ENCODE measurements at regions not wholly inside any gene's neighbourhood (a gene's known extent, or its start where the extent isn't known, plus 50 kb on each side); places are given as distances from the start of the nearest gene placed in this dataset.

DNA sequence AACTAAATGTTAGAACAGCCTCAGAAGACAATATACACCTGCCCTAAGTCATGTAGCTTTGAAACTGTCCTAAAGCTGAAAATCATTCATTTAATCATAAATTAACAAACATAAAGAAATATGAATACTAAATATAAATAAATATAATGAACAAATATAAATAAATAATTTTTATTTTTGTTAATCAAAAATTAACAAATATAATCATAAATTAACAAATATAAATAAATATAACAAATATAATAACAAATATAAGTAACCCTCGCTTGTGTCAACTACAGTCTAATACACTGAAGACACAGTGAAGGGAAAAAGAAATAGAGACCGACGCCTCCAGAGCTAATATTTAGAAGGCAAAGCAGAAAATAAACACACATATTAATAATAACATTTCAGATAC, 527.3 kb downstream of the CYLC2 start:
- TF ChIP-seq POLR2AphosphoS5 (IDR thresholded peaks at IDR 0.05; ENCODE audit: insufficient read depth, low read depth, low read length), result no peak
- TF ChIP-seq, protein P1, sequence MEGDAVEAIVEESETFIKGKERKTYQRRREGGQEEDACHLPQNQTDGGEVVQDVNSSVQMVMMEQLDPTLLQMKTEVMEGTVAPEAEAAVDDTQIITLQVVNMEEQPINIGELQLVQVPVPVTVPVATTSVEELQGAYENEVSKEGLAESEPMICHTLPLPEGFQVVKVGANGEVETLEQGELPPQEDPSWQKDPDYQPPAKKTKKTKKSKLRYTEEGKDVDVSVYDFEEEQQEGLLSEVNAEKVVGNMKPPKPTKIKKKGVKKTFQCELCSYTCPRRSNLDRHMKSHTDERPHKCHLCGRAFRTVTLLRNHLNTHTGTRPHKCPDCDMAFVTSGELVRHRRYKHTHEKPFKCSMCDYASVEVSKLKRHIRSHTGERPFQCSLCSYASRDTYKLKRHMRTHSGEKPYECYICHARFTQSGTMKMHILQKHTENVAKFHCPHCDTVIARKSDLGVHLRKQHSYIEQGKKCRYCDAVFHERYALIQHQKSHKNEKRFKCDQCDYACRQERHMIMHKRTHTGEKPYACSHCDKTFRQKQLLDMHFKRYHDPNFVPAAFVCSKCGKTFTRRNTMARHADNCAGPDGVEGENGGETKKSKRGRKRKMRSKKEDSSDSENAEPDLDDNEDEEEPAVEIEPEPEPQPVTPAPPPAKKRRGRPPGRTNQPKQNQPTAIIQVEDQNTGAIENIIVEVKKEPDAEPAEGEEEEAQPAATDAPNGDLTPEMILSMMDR (IDR thresholded peaks at IDR 0.05; ENCODE audit: extremely low read depth in 1 of 2, insufficient read depth in 1 of 2, low read depth in 1 of 2, low read length in 2 of 2), result no peak
- no peak for TF ChIP-seq EZH2 (IDR thresholded peaks at IDR 0.05; ENCODE audit: borderline replicate concordance, low read depth, low read length, severe bottlenecking)
- no peak for TF ChIP-seq POLR2A (IDR thresholded peaks at IDR 0.05; ENCODE audit: low read depth, low read length)
- no peak for TF ChIP-seq MAX (IDR thresholded peaks at IDR 0.05; ENCODE audit: insufficient read depth, insufficient read length)
- TF ChIP-seq MYC (IDR thresholded peaks at IDR 0.05; ENCODE audit: low read depth, low read length), result no peak
